ENCODE measurements at regions not wholly inside any gene's neighbourhood (a gene's known extent, or its start where the extent isn't known, plus 50 kb on each side); places are given as distances from the start of the nearest gene placed in this dataset.

DNA sequence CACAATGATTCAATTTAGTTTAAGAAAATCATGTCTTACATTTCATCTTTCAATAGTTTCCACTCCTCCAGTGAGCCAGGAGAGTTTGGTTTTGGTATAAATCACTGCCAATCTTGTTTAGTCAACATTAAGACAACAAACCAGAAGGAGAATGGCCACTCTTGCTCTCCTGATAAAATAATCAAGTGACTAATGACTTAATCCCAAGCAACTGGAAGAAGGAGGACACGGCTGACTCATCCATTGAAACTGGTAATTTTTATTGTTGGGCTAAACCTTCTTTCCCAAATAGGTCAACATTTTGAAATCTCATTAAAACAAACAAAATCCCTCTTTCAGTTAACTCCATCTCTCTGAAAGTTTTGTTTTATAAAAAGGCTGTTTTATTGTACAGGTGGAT lies 230.2 kb downstream of the CLCN4 start:
- in situ Hi-C loops (cut with HindIII; ENCODE audit: low sequenced_read_pairs) = no loop called here

DNA sequence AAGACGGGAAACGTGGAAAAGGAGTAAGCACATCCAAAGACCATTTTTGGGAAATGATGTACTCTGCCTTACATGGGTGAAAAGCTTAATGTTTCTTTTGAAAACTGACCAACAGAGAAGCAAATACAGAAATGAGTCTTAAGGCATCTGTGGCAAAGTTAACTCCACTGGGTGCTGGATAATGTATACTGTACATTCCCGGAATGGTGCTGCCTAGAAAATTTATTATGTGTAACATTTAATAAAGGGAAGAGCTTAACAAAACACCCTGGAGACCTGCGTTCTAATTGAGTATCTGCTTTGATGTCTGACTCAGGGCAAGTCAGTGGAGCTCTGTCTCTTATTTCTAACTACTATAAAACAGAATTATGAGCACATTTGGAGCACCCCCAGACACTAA lies 230.2 kb downstream of the MID1 start:
- in situ Hi-C loops (cut with HindIII; ENCODE audit: low sequenced_read_pairs) = no loop called here

GRCh38 chrX:10393241-10393640 lies 227.1 kb downstream of the MID1 start:
- in situ Hi-C loops (cut with HindIII; ENCODE audit: low sequenced_read_pairs) = no loop called here

- in situ Hi-C loops (cut with HindIII; ENCODE audit: low sequenced_read_pairs) = no loop called here
Observed at GRCh38 chrX:10393899-10394298, 226.5 kb downstream of the MID1 start.

DNA sequence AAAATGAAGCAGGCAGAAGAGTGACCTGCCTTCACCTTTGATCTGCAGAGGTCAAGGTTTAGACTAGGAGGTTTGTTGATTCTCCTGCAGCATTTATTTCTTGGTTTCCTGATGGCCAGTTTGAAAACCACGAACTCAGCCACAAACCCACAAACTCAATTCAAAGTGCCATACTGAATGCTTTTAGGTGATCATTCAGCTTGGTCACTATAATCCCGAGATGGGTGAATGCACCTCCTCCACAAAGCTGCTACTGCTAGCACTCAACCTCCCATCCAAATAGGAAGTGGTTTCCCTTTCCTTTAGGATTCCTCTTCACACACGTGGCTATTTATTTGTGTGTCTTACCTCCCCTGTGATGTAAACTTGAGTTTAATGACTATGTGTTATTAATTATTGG lies 225.2 kb downstream of the MID1 start:
- in situ Hi-C loops (cut with HindIII; ENCODE audit: low sequenced_read_pairs) = no loop called here
